Lower lobe of right lung (tissue), 2 donors: ENCODE measurements at regions not wholly inside any gene's neighbourhood (a gene's known extent, or its start where the extent isn't known, plus 50 kb on each side); places are given as distances from the start of the nearest gene placed in this dataset.

ENCODE experiments used
- ATAC-seq, 2 donors: fragments of 200-7000 bp; cut with Tn5 transposase; one replicate each; pipeline ENCODE4 v1.9.1; 2020 to 2022; ENCODE audit warnings: mild to moderate bottlenecking in 2 of 2, moderate library complexity in 2 of 2
- DNase-seq: peaks from one replicate; pipeline ENCODE4 v3.0.0-alpha.2; 2020
- H3K27ac ChIP-seq: fragments of 200-600 bp; one replicate; pipeline ENCODE4 v1.8.0; 2022
- H3K27me3 ChIP-seq: fragments of 200-600 bp; one replicate; pipeline ENCODE4 v1.8.0; 2022; ENCODE audit warnings: low read depth
- H3K36me3 ChIP-seq: fragments of 200-600 bp; one replicate; pipeline ENCODE4 v1.8.0; 2022; ENCODE audit warnings: mild to moderate bottlenecking
- H3K4me1 ChIP-seq: fragments of 200-600 bp; one replicate; pipeline ENCODE4 v1.8.0; 2022
- H3K4me3 ChIP-seq: fragments of 200-600 bp; one replicate; pipeline ENCODE4 v1.8.0; 2022; ENCODE audit warnings: mild to moderate bottlenecking
- H3K9me3 ChIP-seq: fragments of 200-600 bp; one replicate; pipeline ENCODE4 v1.8.0; 2022
- intact Hi-C: fragments of 100-400 bp; cut with DNase I; formaldehyde crosslinking; loops from one replicate; pipeline ENCODE4 v1.11.0; 2022
- TF ChIP-seq, protein P1 (sequence below): fragments of 200-600 bp; IDR thresholded peaks from one replicate; pipeline ENCODE4 v1.8.0; 2022; ENCODE audit warnings: antibody characterized with exemption, mild to moderate bottlenecking
- donor health status: DM: no; HTN: yes; CAD: no; lungs with severe emphysema.

DNA sequence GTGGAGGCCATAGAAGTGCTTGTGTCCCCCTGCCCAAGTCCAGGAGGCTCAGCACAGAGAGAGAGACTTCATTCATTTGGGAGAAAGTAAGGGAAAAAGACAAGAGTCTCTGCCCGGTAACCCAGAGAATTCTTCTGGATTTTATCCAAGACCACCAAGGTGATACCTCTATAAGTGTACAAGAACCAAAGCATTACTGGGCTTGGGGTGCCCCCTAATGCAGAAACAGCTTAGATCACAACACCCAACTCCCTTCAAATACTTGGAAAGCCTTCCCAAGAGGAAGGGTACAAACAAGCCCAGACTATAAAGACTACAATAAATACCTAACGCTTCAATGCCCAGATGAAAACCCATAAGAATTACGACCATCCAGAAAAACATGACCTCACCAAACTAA lies 119.7 kb upstream of the PDE3A start:
- Histone ChIP-seq H3K4me1 (no peaks in the 10 kb centered on the region), H3K4me3 (no peak overlapping the region), H3K9me3 (no peaks in the 10 kb centered on the region), H3K27ac (no peak overlapping the region), H3K27me3 (no peaks in the 10 kb centered on the region), H3K36me3 (no peaks in the 10 kb centered on the region)
- TF ChIP-seq, protein P1, sequence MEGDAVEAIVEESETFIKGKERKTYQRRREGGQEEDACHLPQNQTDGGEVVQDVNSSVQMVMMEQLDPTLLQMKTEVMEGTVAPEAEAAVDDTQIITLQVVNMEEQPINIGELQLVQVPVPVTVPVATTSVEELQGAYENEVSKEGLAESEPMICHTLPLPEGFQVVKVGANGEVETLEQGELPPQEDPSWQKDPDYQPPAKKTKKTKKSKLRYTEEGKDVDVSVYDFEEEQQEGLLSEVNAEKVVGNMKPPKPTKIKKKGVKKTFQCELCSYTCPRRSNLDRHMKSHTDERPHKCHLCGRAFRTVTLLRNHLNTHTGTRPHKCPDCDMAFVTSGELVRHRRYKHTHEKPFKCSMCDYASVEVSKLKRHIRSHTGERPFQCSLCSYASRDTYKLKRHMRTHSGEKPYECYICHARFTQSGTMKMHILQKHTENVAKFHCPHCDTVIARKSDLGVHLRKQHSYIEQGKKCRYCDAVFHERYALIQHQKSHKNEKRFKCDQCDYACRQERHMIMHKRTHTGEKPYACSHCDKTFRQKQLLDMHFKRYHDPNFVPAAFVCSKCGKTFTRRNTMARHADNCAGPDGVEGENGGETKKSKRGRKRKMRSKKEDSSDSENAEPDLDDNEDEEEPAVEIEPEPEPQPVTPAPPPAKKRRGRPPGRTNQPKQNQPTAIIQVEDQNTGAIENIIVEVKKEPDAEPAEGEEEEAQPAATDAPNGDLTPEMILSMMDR: no peak
- ATAC-seq (no peak), DNase-seq (no peak)
- intact Hi-C loops: no loop called here

DNA sequence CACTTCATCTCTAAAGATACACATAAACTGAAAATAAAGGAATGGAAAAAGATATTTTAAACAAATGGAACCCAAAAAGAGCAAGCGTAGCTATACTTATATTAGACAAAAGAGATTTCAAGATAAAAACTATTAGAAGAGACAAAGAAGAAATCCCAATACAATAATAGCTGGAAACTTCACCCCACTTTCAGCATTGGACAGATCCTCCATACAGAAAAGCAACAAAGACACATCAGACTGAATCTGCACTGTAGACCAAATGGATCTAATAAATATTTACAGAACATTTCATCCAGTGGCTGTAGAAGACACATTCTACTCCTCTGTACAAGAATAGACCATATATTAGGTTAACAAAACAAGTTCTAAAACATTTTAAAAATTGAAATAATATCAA lies 117.6 kb upstream of the PDE3A start:
- no peak overlapping the region for H3K27ac ChIP-seq
- no peaks in the 10 kb centered on the region for H3K9me3 ChIP-seq
- no peak overlapping the region for H3K4me3 ChIP-seq
- H3K27me3 ChIP-seq: no peaks in the 10 kb centered on the region
- TF ChIP-seq, protein P1: no peak
- DNase-seq (no peak), ATAC-seq (no peak)
- H3K36me3 ChIP-seq: no peaks in the 10 kb centered on the region
- no peaks in the 10 kb centered on the region for H3K4me1 ChIP-seq
- intact Hi-C loops: no loop called here

DNA sequence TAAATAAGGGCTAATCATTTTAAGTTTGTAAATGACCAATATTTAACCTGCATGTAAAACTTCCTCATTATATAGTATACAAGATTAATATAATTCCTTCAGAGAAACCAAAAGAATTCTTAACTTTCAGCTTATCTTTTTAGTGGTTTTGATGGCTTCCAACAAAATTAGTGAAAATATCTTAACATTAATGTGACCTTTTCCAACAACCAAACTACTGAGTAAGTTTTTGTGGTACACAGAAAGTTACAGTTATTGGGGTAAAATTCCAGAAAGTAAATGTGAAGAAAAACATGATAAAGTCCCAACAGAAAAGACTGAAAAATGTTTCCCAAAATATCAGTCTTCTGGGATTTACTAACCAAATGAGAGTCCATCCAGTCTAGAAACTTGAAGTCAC lies 111.0 kb upstream of the PDE3A start:
- Histone ChIP-seq H3K9me3 (no peaks in the 10 kb centered on the region), H3K4me3 (no peak overlapping the region), H3K36me3 (no peaks in the 10 kb centered on the region), H3K27ac (no peak overlapping the region), H3K4me1 (no peaks in the 10 kb centered on the region), H3K27me3 (no peaks in the 10 kb centered on the region)
- TF ChIP-seq, protein P1: no peak
- intact Hi-C loops: no loop called here
- ATAC-seq (no peak), DNase-seq (no peak)

DNA sequence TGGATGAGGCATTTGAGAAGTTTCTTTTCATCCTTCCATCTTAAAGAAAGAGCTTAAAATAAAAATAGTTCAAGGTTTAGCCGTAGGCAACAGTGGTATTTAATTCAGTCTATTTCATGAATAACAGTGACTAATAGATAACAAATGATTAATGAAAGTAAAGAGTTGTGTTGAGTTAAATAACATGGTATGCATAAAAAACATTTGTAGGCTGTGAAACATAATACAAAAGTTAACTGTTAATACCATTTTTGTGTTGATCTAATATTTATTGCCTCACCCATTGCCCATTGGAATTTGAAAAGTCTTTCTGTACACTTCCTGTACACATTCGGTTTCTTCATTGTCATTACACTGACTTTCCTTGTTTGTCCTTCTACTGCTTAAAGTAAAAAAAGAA lies 108.6 kb upstream of the PDE3A start:
- ATAC-seq: no peak
- no peak overlapping the region for H3K4me3 ChIP-seq
- TF ChIP-seq, protein P1: no peak
- H3K36me3 ChIP-seq: no peaks in the 10 kb centered on the region
- H3K9me3 ChIP-seq: no peaks in the 10 kb centered on the region
- no peaks in the 10 kb centered on the region for H3K27me3 ChIP-seq
- no peaks in the 10 kb centered on the region for H3K4me1 ChIP-seq
- no peak overlapping the region for H3K27ac ChIP-seq
- intact Hi-C loops: no loop called here
- no peak for DNase-seq

DNA sequence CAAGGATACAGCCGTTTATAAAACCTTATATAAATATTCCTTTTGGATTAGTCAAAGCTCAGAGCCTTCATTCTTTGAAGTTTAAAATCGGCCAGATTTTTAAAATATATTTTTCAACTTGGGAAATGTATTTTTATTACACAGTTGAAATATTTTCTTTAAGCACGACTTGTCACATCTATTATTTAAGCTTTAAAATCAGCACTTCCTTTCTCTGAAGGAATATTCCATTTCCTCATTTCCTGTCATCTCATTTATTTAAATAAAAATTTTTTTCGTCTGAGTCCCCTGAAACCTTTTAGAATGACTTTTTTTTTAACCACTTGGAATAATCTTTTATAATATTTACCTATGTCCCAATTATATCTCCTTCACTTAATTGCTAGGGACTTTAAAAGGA lies 107.5 kb upstream of the PDE3A start:
- TF ChIP-seq, protein P1: no peak
- Histone ChIP-seq H3K4me3 (no peak overlapping the region), H3K36me3 (no peaks in the 10 kb centered on the region), H3K9me3 (no peaks in the 10 kb centered on the region), H3K27ac (no peak overlapping the region), H3K4me1 (no peaks in the 10 kb centered on the region), H3K27me3 (no peaks in the 10 kb centered on the region)
- intact Hi-C loops: no loop called here
- DNase-seq: no peak
- ATAC-seq: no peak

DNA sequence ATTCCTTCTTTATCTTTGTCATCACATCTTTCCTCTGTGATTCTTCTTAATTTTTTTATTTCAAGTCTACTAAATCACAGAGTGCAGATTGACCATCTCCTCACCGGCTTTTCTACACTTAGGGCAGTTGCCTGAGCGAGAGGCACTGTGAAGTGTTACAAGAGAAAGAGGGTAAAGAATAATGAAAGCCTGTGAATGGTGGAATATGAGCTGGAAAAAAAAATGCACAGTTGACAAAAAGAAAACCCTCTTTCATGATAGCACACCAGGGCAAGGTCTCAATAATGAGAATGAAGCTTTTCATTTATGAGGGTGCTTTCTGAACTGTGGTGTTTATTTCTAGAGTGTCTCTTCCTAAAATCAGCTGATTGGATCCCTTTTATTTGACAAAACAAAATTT lies 106.2 kb upstream of the PDE3A start:
- no peaks in the 10 kb centered on the region for H3K36me3 ChIP-seq
- intact Hi-C loops: no loop called here
- TF ChIP-seq, protein P1: no peak
- no peak for ATAC-seq
- no peak for DNase-seq
- no peak overlapping the region for H3K27ac ChIP-seq
- H3K9me3 ChIP-seq: no peaks in the 10 kb centered on the region
- no peaks in the 10 kb centered on the region for H3K4me1 ChIP-seq
- H3K27me3 ChIP-seq: no peaks in the 10 kb centered on the region
- H3K4me3 ChIP-seq: no peak overlapping the region
